GM12874 (cell line): ENCODE measurements at regions not wholly inside any gene's neighbourhood (a gene's known extent, or its start where the extent isn't known, plus 50 kb on each side); places are given as distances from the start of the nearest gene placed in this dataset.

ENCODE experiments used
- CTCF ChIP-seq: IDR thresholded peaks from 2 replicates; pipeline ENCODE4 v1.5.1; 2011; ENCODE audit warnings: low read depth, mild to moderate bottlenecking, control low read depth, low read length, moderate library complexity; ENCODE audit not compliant: insufficient read depth

DNA sequence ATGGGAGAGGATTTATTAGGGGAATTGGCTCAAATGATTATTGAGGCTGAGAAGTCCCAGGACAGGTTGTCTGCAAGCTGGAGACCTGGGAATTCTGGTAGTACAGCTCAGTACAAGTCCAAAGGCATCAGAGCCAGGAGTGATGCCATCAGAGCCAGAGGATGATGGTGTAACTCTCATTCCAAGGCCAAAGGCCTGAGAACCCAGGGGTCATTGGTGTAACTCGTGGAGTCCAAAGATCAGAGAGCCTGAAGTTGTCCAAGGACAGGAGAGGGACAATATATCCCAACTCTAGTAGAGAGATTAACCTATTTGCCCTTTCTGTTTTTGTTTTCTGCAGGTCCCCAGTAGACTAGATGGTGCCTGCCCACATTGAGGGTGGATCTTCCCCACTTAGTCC is 134.3 kb downstream of the MAP3K21 start:
- no peak for TF ChIP-seq CTCF

- no peak for TF ChIP-seq CTCF
Observed at GRCh38 chr1:233463333-233463732, 135.8 kb downstream of the MAP3K21 start.

- no peak for TF ChIP-seq CTCF
Observed at GRCh38 chr1:233465745-233466343, 138.3 kb downstream of the MAP3K21 start.

DNA sequence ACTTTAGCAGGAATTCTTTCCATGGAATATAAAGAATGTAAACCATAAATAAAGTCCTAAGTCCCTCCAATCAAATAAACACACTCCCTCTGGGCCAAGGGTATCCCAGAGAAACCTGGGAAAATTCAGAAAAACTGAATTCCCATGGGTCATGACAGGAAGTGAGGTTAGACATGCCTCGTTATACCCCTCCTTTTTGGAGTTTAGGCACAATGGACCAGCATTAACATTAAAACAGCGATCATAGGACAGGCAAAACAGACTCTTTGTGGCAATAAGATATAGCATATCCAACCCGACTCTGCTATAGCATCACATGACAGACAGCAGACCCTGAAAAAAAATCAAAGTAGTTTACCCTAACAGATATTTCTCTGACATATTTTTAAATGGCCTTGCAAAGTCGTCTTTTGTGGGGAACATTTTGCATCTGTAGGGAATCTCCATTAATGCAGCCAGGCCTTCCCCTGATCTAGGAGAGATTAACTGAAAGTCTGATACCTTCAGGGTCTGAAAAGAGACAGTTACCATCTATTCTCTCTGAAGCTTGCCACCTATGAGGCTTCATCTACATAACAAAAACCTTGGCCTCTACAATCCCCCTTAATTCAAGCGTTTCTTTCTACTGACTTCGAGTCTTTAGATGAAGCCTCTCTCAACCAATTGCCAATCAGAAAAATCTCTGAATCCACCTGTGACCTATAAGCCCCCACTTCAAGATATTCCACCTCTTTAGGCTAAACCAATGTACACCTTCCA is 143.0 kb upstream of the KCNK1 start:
- no peak for TF ChIP-seq CTCF

DNA sequence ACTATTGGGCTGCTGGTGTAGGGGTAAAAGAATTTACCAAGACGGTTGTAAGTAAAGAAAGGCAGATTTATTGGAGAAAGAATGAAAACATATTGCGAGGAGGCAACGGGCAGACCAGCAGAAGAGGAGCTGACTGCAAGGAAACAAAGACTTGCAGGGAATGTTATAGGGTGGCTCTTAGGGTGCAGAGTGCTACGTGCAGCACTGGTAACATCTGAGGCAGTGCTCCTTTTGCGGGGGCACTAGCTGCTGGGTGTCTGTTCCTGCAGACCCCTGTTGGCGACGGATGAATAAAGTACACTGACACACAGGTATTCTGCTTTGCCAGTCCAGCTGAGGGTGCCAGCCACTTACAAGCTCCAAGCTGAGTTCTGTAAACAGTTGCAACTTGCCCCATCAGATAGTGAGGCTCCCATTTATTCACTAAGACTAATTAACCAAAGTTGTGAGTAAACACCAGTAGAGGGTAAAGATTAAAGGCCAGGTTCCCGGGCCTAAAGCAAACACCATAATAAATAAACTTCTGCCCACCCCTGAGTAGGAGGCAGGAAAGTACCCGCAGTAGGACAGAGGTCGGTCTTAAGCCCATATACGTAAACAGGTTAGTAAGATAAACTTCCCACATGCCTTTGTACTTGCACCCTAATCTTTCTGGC is 140.2 kb upstream of the KCNK1 start:
- TF ChIP-seq CTCF = no peak

DNA sequence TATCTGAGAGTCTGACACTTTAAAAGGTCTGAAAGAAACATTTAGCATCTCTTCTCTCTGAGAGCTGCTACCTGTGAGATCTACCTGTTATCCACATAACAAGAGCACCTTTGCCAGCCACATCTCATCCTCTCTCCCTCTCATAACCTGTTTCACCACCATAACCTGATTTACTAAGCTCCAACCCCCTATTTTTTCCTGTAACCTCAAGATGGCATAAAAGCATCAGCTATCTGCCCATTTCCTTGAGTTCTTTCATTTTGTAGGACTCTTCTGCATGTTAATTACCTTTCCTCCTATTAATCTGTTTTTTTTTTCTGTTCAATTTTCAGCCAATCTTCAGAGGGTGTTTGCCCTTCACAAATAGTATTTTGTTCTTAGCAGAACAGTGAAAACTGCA is 136.5 kb upstream of the KCNK1 start:
- TF ChIP-seq CTCF = no peak

DNA sequence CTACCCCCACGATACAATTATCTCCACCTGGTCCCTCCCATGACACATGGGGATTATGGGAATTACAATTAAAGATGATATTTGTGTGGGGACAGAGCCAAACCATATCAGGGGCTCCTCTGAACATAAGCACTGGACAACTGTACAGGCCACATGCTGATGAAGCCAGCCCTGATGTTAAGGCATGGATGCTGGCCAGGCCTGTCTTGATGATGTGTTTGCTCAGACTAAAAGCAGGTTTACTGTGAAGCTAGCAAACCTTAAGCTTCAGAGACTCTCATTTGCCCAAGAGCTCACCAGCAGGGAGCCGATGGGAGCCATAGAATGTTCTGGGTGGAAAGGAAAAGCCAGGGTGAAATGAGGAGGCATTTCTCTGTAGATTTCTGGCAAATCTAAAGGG is 135.3 kb upstream of the KCNK1 start:
- TF ChIP-seq CTCF = no peak
